ENCODE measurements at regions not wholly inside any gene's neighbourhood (a gene's known extent, or its start where the extent isn't known, plus 50 kb on each side); places are given as distances from the start of the nearest gene placed in this dataset.

DNA sequence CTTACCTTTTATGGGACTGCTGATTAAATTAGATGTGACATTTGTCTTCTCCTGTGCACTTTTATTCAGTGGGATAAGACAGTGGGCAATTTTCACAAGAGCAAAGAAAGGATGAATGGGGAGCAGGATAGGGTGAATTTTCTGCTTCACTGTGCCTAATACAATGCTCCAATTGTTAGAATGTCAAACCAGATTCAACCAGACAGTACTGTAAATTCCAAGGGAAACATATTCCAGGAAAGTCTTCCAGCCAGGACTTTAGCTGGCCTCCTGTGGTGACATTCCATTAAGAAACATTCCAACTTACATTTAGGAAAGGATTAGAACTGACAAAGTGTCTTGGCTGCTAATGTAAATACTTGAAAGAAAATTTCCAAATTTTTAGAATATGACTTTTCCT is 100.1 kb upstream of the PROK2 start:
- no peak for DNase-seq (ENCODE audit: low read depth, low spot score)
- CTCF ChIA-PET, result no interaction called here
- TF ChIP-seq TCF7L2 (IDR thresholded peaks at IDR 0.05; ENCODE audit: low read depth, low read length) (no peak), SIN3A (IDR thresholded peaks at IDR 0.05; ENCODE audit: borderline replicate concordance, insufficient read depth, low read depth, low read length) (no peak), CTCF (IDR thresholded peaks at IDR 0.05) (no peak), POLR2AphosphoS5 (IDR thresholded peaks at IDR 0.05; ENCODE audit: low read depth, low read length) (no peak)
- TF ChIP-seq, protein P1, sequence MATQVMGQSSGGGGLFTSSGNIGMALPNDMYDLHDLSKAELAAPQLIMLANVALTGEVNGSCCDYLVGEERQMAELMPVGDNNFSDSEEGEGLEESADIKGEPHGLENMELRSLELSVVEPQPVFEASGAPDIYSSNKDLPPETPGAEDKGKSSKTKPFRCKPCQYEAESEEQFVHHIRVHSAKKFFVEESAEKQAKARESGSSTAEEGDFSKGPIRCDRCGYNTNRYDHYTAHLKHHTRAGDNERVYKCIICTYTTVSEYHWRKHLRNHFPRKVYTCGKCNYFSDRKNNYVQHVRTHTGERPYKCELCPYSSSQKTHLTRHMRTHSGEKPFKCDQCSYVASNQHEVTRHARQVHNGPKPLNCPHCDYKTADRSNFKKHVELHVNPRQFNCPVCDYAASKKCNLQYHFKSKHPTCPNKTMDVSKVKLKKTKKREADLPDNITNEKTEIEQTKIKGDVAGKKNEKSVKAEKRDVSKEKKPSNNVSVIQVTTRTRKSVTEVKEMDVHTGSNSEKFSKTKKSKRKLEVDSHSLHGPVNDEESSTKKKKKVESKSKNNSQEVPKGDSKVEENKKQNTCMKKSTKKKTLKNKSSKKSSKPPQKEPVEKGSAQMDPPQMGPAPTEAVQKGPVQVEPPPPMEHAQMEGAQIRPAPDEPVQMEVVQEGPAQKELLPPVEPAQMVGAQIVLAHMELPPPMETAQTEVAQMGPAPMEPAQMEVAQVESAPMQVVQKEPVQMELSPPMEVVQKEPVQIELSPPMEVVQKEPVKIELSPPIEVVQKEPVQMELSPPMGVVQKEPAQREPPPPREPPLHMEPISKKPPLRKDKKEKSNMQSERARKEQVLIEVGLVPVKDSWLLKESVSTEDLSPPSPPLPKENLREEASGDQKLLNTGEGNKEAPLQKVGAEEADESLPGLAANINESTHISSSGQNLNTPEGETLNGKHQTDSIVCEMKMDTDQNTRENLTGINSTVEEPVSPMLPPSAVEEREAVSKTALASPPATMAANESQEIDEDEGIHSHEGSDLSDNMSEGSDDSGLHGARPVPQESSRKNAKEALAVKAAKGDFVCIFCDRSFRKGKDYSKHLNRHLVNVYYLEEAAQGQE (IDR thresholded peaks at IDR 0.05; ENCODE audit: insufficient read depth in 1 of 2, low read depth in 2 of 2, low read length in 1 of 2), result no peak
- Histone ChIP-seq H3K27me3 (ENCODE audit: control insufficient read depth, insufficient read depth, low read length) (no peaks in the 10 kb centered on the region; the same call in 1 of the 2 replicates), H3K36me3 (ENCODE audit: control insufficient read depth, insufficient read depth, low read length) (no peaks in the 10 kb centered on the region), H3K4me1 (ENCODE audit: control insufficient read depth, insufficient read depth, low read length) (no peaks in the 10 kb centered on the region), H3K4me3 (ENCODE audit: low read depth in 2 of 2, low read length in 2 of 2) (no peak overlapping the region), H3K27ac (ENCODE audit: low read length) (no peak overlapping the region), H3K9me3 (ENCODE audit: control insufficient read depth, insufficient read depth, low read depth, low read length) (no peaks in the 10 kb centered on the region)
- POLR2A ChIA-PET, result no interaction called here
- BruUV-seq (replicated peaks), result no TSS peak
- ATAC-seq, result no peak
- in situ Hi-C loops (cut with HindIII; ENCODE audit: low pct_unique_long_range_greater_than_20kb, low sequenced_read_pairs) (no loop called here), intact Hi-C loops (cut with micrococcal nuclease; ENCODE audit: unreplicated experiment) (no loop called here)

DNA sequence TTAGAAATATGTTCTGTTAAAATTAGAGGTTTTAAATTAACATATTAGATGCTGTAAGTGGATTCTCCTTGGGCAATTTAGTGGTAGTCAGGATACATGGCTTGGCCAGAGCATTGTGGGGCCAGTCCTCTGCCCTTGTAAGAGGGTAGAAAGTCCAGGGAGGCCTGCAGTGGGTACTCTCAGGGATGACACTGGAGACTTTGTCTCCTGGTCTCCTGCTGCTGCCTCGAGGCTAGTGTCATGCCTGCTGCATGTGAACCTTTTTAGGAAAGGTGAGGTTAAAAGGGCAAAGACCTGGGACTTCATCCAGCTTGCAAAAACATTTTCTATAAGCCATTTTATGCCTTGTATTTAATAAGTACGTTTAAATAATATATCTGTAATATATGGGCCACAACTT is 96.8 kb upstream of the PROK2 start:
- ATAC-seq (no peak), DNase-seq (ENCODE audit: low read depth, low spot score) (no peak)
- Histone ChIP-seq H3K27me3 (ENCODE audit: control insufficient read depth, insufficient read depth, low read length) (0 out of 2 replicates have a peak, but pooled peaks cover 2% of the 10 kb centered on the region), H3K36me3 (ENCODE audit: control insufficient read depth, insufficient read depth, low read length) (no peaks in the 10 kb centered on the region), H3K4me1 (ENCODE audit: control insufficient read depth, insufficient read depth, low read length) (no peaks in the 10 kb centered on the region), H3K9me3 (ENCODE audit: control insufficient read depth, insufficient read depth, low read depth, low read length) (no peaks in the 10 kb centered on the region), H3K27ac (ENCODE audit: low read length) (no peak overlapping the region), H3K4me3 (ENCODE audit: low read depth in 2 of 2, low read length in 2 of 2) (no peak overlapping the region)
- POLR2A ChIA-PET, result interaction anchor here (1.0 kb wide), 1 partner anchor 77 kb away, joined by 9 read pairs; no protein-coding TSS in a partner anchor
- BruUV-seq (replicated peaks), result no TSS peak
- in situ Hi-C loops (cut with HindIII; ENCODE audit: low pct_unique_long_range_greater_than_20kb, low sequenced_read_pairs), result no loop called here
- intact Hi-C loops (cut with micrococcal nuclease; ENCODE audit: unreplicated experiment), result no loop called here
- TF ChIP-seq CTCF (IDR thresholded peaks at IDR 0.05), result no peak
- CTCF ChIA-PET, result no interaction called here

- ChIA-PET CTCF (no interaction called here), POLR2A (no interaction called here)
- no peaks in the 10 kb centered on the region for H3K9me3 ChIP-seq (ENCODE audit: control insufficient read depth, insufficient read depth, low read depth, low read length)
- H3K4me1 ChIP-seq (ENCODE audit: control insufficient read depth, insufficient read depth, low read length), result no peaks in the 10 kb centered on the region
- H3K27ac ChIP-seq (ENCODE audit: low read length), result no peak overlapping the region
- H3K27me3 ChIP-seq (ENCODE audit: control insufficient read depth, insufficient read depth, low read length), result 0 out of 2 replicates have a peak, but pooled peaks cover 2% of the 10 kb centered on the region
- DNase-seq (ENCODE audit: low read depth, low spot score), result no peak
- in situ Hi-C loops (cut with HindIII; ENCODE audit: low pct_unique_long_range_greater_than_20kb, low sequenced_read_pairs), result no loop called here
- no peak overlapping the region for H3K4me3 ChIP-seq (ENCODE audit: low read depth in 2 of 2, low read length in 2 of 2)
- H3K36me3 ChIP-seq (ENCODE audit: control insufficient read depth, insufficient read depth, low read length), result no peaks in the 10 kb centered on the region
- no peak for ATAC-seq
- intact Hi-C loops (cut with micrococcal nuclease; ENCODE audit: unreplicated experiment), result no loop called here
- BruUV-seq (replicated peaks), result no TSS peak
- TF ChIP-seq TCF7L2 (IDR thresholded peaks at IDR 0.05; ENCODE audit: low read depth, low read length) (no peak), CTCF (IDR thresholded peaks at IDR 0.05) (no peak), SIN3A (IDR thresholded peaks at IDR 0.05; ENCODE audit: borderline replicate concordance, insufficient read depth, low read depth, low read length) (no peak), POLR2AphosphoS5 (IDR thresholded peaks at IDR 0.05; ENCODE audit: low read depth, low read length) (no peak)
- TF ChIP-seq, protein P1 (IDR thresholded peaks at IDR 0.05; ENCODE audit: insufficient read depth in 1 of 2, low read depth in 2 of 2, low read length in 1 of 2), result no peak
These were observed 96.1 kb upstream of the PROK2 start for GRCh38 chr3:71881041-71881440.
